ENCODE measurements at regions not wholly inside any gene's neighbourhood (a gene's known extent, or its start where the extent isn't known, plus 50 kb on each side); places are given as distances from the start of the nearest gene placed in this dataset.

DNA sequence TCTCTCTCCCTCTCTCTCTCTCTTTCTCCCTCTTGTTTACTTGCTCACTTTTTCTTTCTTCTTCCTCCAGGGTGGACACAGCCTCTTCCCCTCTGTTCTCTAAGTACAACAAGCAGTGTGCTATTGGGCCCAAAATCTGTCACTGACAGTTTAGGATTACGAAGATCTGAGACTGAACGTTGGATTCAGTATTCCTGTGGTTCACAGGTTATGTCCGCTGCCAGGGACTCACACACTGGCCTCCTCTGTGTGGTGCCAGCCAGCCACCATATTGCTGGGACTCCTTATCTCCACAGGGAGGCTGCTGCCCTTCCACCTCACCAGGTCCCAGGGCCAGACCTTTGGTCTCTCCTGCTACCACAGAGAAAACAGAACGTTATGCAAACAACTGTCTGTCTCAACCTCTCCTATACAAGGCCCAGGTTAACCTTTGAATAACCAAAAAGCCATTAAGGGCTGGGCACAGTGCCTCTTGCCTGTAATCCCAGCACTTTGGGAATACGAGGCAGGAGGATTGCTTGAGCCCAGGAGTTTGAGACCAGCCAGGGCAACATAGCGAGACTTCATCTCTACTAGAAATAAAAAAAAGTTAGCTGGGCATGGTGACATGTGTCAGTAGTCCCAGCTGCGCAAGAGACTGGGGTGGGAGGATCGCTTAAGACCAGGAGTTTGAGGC is 171.9 kb upstream of the RAB4A start:
- no peak for FAIRE-seq

DNA sequence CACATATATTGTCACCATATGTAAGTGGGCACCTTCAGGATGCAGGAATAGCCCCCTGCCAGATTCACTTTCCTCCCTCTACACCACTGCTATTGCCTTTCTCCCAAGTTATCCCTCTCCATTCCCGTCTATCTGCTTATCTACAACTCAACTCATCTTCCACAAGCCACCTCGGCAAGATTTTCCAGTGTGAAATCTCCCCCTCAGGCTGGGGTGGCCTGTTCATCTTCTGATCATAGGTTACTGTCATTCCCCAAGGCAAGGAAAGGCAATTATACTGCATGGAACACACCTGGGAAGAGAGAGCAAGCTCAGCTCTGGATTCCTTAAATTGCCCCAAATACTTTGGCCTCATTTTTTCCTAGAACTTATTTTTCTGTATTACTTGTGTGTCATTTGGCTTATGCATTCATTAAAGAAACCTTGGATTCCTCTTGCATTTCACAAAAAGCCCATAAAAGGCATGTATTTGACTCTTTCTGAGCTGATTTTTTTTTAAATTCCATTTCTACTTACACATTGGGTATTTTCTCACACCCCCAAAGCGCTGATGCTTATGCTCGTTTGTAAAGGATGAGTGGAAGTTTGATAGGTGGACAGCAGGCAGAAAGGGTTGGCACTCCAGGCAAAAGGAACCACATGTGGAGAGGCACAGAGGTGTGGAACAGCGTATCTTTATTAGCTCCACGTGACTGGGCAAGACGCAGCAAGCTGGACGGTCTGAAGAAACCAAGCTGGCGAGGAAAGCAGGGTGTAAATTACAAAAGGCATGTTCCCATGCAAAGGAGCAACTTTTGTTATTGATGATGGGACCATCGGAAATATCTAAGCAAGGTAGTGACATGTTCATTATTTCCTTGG is 169.7 kb upstream of the RAB4A start:
- FAIRE-seq: no peak

DNA sequence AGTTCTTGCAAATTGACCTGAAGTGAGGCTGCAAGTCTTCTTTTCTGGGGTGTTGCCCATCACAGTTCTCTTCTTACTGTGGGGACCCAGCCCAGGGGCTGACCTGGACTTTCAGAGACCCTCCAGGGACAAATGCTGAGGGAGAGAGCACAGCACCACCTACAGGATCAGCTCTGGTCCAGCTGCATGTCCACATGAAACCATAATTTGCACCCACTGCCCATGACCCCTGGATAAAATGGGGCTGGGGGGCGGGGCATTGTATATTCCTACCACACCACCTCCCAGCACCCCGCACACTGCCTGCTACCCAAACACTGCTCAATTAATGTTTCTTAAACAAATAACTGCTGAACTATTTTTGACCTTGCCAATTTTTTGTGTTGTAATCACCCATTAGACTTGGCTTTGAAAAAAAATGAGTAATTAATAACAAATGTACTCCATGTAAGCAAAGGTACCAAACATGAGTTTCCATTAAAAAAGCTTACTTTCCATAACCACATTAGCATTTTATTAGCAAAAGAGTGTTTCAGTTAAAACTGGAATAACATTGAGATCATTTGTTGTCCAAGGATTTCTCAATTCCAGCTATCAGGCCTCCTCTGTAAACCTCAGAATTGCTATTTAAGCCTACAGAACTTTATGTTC is 168.0 kb upstream of the RAB4A start:
- FAIRE-seq: no peak

DNA sequence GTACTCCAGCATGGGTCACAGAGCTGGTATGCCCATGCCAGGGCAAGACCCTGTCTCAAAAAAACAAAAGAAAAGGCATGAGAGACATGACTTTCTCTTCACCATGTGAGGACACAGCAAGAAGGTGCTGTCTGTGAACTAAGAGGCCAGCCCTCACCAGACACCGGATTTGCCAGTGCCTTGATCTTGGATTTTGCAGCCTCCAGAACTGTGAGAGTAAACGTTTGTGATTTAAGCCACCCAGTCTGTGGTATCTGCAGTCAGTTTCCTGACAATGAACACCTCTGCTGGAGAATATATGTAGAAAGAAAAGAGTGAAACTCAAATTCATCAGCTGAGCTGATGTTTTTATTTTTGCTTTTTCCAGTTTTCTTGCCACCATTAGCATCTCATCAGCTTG is 166.3 kb upstream of the RAB4A start:
- no peak for FAIRE-seq

DNA sequence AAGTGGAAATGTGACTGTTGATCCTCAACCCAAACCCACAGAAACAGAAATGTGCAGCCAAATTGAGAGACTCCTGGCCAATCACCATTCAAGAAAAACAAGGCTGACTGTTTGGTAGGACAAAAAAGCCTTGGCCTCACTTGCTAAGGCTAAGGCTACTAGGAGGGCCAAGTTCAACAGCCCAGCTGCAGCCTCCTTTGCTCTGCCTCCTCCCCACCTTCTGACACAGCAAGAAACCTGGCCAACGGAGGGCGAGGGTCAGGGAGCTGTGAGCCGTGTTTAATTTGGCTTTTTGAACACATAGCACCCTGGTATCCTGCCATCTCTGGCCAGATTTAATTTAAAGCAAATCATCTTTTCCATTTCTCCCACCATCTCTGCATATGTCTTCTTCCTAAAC is 165.8 kb upstream of the RAB4A start:
- FAIRE-seq: no peak

DNA sequence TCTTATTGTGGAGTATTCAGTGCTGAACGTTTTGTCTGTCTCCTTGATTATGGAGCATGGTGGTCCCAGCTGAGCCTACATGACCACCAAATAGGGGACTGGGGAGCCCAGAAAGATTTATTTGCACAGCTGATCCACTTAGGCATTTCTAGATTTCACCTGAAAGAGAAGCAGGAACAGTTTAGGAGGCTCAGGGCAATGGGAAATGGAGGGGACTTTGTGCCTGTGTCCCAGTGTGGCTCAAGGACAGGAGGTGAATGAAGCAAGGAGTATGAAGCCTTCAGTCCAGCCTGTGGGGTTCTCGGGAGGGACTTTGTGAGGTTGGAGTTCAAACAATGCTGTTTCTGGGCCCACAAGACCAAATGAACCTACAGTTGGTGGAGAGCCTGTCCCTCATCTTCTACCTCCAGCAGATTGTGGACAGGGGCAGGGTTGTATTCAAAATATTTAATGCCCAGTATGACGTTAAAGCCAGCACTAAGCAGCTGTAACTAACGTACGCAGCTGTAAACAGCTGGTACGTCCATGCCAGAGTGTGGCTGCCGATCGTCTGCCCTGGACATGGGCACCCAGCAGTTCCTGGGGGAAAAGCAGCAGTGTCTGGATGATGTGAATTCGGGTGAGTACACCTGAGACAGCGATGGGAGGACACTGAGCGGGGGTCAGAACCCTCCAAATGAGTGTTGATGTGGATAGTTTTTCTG is 164.9 kb upstream of the RAB4A start:
- no peak for FAIRE-seq

DNA sequence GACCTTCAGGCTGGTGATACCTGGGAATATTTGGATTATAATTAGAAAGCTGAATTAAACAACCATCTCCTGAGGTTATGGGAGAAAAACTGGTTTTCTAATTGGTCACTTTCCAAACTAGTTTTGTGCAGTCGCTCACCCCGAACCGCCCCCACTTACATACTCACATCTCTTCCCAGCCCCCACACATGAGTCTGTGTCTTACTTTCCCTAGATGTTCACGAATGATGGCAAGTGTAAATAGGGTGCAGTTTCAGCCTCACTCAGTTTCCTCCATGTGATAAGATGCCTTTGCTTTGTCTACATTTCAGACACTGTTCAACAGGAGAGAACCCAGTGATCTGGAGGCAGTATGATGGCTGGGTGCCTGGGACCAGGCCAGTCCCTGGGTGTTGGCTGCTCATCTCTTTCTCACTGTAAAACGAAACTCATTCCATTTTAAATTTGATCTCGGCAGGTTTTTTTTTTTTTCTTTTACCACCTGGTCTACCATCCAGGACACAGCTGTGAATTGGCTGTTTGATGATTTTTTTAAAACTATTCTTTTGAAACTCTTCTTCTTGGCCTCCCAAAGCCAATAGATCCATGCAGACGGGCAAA is 164.3 kb upstream of the RAB4A start:
- no peak for FAIRE-seq

DNA sequence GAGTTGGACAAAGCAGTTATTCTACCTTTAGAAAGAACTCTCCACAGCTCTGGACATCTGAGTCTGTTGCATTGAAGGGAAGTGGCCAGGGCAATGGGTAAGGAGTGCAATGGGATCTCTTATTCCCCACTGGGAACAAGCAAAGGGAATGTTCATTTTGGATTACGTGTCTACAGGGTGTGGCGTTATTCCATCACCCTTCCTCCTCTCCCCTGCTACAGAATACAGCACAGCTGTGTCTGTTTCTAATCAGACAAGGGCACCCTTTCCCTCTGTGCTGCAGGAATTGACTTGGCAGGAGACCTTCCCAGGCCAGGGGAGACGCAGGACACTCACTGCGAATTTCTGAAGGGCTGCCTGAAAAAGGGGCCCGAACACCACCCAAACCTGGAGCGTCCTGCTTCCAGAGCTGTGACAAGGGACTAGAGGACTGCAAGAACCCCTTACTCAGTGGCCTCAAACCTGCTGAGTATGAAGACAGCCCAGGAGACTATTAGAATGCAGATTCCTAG is 163.6 kb upstream of the RAB4A start:
- no peak for FAIRE-seq

DNA sequence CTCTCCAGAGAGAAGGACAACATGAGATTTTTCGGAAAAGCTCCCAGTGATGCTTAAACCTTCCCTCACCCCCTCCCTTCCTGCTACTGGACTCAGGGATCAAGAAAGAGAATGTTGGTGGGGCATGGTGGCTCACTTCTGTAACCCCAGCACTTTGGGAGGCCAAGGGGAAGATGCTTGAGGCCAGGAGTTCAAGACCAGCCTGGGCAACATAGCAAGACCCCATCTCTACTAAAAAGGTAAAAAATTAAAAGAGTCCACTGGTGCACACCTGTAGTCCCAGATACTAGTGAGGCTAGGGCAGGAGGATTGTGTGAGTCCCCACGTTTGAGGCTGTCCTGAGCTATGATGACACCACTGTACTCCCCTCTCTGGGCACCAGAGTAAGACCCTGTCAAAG is 162.9 kb upstream of the RAB4A start:
- no peak for FAIRE-seq

DNA sequence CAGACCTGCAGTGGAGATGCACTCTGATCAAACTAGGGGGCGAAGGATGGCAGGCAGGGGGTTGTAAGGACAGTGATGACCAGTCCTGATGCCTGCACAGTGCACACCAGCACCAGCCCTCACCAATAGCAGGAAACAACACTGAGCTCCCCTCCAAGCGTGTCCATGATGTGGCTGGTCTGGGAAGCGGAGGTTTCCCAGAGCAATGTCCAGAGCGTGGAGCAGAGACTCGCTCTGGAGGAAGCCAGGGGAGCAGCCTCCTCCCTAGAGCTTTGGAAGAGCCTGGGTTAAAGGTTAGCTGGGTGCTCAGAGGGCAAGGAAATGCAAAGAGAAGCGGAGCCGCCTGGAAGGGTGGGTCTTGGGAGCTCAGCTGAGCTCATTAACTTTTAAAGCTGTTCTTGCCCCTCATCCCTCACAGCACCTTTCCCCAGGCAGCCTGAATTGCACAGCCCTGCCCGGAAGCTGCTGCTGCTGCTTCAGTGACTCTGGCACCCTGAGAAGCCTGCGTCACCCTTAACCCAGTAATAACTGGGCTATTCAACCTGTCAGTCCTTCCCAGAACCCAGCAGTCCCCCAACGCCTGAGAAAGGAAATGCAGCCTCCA is 162.2 kb upstream of the RAB4A start:
- FAIRE-seq: no peak

DNA sequence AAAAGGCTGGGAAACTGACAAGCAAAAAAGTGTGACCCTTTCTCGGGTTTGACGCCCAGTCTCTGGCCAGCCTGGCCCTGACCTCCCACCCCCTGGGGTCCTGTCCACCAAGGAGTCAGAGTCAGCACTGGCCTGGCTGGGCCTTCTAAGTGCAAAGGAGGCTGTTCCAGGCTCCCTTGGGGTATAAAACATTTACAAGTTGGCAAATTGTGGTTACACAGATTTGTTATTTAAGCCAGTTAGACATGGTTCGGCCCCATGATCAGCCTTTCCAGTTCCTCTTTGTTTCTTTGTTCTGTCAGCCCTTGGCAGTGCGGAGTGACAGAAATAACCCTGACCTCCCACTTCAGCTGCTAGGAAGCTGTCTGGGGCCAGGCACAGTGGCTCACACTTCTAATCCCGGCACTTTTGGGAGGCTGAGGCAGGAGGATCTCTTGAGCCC is 161.6 kb upstream of the RAB4A start:
- no peak for FAIRE-seq

DNA sequence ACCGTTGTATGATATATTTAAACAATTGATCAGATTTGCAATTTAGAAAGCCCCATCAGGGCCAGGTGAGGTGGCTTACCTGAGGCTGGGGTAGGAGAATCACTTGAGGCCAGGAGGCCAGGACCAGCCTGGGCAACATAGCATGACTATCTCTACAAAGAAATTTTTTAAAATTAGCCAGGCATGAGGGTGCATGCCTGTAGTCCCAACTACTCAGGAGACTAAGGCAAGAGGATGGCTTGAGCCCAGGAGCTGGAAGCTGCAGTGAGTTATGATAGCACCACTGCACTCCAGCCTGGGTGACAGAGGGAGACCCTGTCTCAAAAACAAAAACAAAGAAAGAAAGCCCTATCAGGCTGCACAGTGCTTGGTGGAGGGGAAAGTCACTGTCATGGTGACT is 159.9 kb upstream of the RAB4A start:
- FAIRE-seq: no peak

DNA sequence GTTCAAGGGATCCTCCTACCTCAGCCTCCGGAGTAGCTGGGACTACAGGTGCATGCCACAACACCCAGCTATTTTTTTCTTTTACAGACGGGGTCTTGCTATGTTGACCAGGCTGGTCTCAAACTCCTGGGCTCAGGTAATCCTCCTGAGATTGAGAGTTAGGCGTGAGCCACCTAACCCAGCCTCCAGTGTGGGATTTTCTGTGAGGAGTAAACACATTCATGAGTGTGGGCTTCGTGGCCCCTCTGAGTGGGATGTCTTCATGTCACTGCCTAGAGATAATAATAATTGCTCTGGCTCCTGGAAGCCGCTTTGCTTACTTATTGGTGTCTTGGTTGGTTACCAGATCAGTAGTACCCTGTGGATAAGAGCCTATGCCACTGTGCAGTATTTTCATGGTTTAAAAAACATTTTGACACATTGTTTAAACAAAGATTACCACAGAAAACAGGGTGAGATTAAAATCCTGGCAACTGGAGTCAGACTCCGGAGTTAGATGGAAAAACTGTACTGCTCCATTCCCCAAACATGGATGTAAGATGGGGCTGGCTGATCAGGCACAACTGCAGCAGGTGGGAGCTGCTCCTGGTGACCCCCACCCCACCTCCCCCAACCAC is 159.1 kb upstream of the RAB4A start:
- FAIRE-seq: no peak

DNA sequence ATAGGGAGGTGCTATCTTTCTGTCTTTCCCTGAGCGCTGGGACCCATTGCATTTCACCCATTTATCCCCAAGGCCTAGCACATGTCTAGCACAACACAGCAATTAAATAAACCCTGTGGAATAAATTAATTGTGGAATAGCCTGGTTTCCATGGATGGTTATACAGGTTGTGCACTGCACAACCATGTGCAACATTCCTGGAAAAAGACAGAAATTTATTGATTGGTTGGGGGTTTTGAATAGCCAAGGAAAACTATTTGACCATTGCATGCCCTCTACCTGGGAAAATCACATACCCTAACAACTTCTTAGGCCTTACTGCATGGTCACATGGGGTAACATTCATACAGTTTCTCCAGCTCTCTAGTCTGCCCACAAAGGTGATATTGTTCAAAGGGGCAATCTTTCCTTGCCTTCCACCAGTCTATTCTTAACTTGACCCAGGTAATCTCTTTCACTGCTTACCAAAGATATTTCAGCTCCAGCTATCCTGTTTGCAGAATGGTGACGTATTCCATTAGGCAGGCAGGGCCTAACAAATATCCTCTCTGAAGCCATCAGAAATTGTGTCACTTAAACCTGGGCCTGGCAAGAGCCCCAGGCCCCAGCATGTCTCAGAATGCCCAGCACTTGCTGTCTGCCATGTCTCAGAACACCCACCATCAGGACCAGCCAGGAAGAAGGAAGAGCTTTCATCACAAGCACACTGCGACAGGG is 157.9 kb upstream of the RAB4A start:
- FAIRE-seq: no peak

DNA sequence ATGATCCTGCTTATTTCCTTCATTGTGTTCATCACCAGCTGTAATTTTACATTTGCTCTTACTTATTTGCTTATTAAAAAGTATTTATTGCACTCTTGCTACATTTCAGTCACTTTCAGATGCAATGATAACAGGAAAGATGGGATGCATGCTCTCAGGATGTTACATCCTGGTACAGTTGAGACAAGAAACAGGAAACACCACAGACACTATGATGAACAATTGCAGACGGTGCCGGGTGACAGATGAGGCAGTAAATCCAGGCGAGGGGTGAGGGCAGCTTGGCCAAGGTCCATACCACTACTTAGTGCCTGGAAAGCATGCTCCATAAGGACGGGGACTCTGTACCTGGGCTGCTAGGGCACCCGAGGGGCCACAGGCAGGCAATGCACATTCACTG is 156.6 kb upstream of the RAB4A start:
- no peak for FAIRE-seq

DNA sequence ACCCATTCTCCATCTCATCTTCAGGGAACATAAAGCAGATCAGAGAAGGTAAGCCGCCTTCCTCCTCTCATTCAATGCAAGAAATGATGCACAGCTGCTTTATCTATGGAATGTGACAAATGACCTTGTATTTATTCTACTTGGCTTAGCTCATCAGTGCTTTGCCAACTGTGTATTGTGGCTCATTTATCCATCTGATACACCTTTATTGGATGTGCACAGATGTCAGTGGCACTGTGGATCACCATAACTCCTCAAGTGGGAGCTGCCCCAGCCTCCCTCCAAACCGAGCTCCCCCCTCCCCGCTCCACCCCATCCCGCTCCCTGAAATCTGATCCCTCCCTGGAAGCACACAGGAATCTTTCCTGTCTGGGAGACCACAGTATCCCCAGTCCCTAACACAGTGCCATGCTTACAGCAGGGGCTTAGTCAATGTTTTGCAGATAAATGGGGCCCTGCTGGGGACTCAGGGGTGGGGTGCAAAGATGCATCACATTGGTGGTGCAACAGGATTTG is 156.0 kb upstream of the RAB4A start:
- no peak for FAIRE-seq

DNA sequence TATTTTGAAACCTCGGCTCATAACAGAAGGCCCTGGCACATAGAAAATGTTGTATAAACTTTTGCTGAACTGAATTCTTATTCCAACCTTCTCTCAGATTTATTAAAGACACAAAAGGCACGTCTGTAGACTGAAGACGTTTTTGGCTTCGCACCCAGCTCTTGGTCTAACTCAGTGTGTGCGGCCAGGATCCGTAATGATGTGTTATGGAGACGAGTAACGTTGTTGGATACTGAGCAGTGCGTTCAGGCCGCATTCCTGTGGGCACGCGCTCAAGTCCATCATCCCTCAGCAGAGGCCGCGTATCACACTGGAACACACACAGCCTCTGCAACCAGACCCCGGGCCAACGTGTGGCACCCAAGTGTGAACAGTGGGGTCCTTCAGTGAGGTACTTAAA is 154.8 kb upstream of the RAB4A start:
- FAIRE-seq: no peak

DNA sequence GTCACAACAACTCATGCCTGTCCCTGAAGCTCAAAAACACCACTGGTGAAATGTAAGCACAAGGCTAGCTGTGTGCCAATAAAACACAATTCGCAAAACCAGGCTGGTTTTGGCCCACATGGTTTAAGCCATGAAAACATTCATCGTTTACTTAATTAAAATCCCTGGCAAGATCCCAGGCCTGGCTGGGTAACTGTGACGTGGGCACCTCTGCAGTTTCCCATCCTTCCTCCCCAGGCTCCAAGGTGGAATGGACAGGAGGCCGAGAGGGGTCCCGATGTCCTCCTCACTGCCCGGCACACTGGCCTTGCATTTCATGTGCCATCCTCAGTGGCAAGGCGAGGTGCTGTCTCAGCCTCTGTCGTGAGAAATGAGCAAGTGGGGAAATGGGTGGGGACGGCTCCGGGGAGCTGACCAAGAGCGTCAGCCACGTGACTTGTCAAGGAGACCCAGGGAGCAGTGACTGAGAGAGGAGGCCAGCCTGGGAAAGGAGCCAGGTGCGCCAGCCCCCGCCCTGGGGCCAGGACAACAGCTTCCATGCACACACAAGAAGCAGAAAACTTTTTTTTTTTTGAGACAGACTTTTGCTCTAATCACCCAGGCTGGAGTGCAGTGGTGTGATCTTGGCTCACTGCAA is 153.1 kb upstream of the RAB4A start:
- FAIRE-seq: no peak

DNA sequence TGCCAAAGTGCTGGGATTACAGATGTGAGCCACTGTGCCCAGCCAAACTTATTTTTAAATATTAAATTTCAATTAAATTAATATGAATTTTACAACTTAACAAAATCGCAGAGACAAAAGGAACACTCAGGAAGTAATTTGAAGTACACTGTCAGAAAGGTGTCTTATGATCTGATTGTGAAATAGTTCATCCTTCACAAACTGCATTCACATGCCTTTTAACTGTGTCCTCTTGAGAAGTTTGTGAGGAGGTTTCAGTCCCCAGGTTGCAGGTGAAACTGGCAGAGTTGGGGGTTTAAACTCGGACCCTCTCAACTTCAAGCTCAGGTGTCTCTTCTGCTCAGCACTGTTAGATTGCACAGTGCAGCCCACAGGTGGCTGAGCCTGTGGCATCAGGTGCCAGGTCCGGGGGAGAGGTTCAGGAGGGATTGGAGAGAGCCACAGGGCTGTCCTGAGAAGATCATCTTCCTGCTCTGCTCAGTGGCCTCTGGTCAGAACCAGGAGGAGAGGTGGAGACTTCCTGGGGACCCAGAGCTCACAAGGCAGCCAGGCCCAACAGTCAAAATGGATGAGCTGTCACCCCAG is 152.3 kb upstream of the RAB4A start:
- FAIRE-seq: no peak

DNA sequence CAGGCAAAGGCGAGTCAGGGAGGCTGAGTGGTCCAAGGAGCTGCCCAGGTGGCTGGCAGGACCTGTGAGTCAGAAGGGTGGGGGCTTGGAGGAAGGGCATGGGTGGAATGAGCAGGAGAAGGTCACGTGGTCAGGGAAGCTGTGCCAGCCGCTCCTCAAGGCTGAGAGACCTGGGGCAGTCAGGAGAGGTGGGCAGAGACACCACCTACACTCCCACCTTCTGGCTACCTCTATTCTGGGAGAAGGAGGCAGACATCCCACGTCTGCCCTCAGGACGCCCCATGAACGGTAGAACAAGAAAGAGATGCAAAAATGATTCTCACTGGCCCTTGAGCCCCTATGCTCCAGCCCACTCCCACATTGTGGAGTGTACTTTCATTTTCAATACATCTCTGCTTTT is 151.8 kb upstream of the RAB4A start:
- FAIRE-seq: no peak
